ENCODE measurements at regions not wholly inside any gene's neighbourhood (a gene's known extent, or its start where the extent isn't known, plus 50 kb on each side); places are given as distances from the start of the nearest gene placed in this dataset.

DNA sequence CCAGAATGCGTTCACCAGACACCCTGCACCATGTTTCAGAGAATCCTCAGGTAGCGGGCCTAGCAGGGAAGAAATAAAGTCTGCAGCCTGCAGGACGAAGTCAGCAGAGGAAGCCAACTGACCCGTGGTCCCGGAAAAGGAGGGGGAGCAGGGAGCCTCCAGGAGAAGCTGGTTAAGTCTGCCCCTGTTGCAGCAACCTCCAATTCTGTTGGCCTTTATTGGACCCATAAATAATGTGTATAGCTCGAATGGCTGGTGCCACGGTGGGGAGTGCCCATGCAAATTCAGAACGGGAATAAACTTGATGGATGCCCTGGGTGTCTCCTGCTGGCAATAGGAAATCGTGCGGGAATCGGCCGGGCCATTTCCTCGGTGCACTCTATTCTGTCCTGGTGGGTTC is 254.1 kb downstream of the AJAP1 start:
- no peak for DNase-seq (ENCODE audit: low spot score in 2 of 2)
- intact Hi-C loops (cut with DNase I; ENCODE audit: low total_unique reads), result no loop called here
- TF ChIP-seq, protein P1, sequence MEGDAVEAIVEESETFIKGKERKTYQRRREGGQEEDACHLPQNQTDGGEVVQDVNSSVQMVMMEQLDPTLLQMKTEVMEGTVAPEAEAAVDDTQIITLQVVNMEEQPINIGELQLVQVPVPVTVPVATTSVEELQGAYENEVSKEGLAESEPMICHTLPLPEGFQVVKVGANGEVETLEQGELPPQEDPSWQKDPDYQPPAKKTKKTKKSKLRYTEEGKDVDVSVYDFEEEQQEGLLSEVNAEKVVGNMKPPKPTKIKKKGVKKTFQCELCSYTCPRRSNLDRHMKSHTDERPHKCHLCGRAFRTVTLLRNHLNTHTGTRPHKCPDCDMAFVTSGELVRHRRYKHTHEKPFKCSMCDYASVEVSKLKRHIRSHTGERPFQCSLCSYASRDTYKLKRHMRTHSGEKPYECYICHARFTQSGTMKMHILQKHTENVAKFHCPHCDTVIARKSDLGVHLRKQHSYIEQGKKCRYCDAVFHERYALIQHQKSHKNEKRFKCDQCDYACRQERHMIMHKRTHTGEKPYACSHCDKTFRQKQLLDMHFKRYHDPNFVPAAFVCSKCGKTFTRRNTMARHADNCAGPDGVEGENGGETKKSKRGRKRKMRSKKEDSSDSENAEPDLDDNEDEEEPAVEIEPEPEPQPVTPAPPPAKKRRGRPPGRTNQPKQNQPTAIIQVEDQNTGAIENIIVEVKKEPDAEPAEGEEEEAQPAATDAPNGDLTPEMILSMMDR (IDR thresholded peaks at IDR 0.05), result no peak
- TF ChIP-seq POLR2A (IDR thresholded peaks at IDR 0.05), result no peak
- no peak overlapping the region for H3K4me3 ChIP-seq (ENCODE audit: low read depth, poor library complexity, severe bottlenecking)
- 73 to 74% methylated on average over 13 of the region's 13 CpGs for WGBS, 2 donors

DNA sequence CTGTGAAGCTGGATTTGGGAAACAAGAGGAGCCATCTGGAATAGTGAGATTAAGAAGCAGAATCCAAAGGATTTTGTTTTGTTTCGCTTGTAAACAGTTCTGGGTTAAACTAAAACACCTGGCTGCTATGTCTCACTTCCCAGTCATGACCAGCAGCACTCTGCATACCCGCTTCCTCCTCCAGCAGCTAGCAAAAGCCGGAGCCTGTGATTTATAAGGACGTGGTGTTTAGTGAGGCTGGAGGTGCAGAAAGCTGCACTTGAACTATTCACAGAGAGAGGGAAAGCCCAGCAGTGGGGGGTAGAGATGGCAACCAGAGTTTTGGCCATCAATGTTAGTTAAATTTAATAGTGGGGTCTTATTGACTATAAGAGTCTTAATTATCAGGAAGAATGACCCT is 240.2 kb downstream of the AJAP1 start:
- no peak for TF ChIP-seq POLR2A (IDR thresholded peaks at IDR 0.05)
- TF ChIP-seq, protein P1 (IDR thresholded peaks at IDR 0.05), result no peak
- intact Hi-C loops (cut with DNase I; ENCODE audit: low total_unique reads), result no loop called here
- no peak for DNase-seq (ENCODE audit: low spot score in 2 of 2)
- H3K4me3 ChIP-seq (ENCODE audit: low read depth, poor library complexity, severe bottlenecking), result no peak overlapping the region
- 26 to 42% methylated on average over 4 of the region's 4 CpGs for WGBS, 2 donors

- H3K4me3 ChIP-seq (ENCODE audit: low read depth, poor library complexity, severe bottlenecking), result no peak overlapping the region
- no peak for DNase-seq (ENCODE audit: low spot score in 2 of 2)
- TF ChIP-seq, protein P1 (IDR thresholded peaks at IDR 0.05), result no peak
- no peak for TF ChIP-seq POLR2A (IDR thresholded peaks at IDR 0.05)
- intact Hi-C loops (cut with DNase I; ENCODE audit: low total_unique reads), result no loop called here
- 65 to 67% methylated on average over 8 of the region's 8 CpGs for WGBS, 2 donors
These were observed 226.2 kb downstream of the AJAP1 start for GRCh38 chr1:4880626-4881025.

DNA sequence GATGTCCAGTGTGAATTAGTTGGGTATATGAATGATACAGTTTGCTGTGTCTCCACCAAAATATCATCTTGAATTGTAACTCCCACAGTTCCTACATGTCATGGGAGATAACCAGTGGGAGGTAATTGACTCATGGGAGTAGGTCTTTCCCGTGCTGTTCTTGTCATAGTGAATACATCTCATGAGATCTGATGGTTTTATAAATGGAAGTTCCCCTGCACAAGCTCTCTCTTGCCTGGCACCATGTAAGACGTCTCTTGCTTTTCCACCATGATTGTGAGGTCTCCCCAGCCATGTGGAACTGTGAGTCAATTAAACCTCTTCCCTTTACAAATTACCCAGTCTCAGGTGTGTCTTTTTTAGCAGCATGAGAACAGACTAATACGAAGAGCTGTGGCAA is 223.0 kb downstream of the AJAP1 start:
- no peak for TF ChIP-seq POLR2A (IDR thresholded peaks at IDR 0.05)
- TF ChIP-seq, protein P1 (IDR thresholded peaks at IDR 0.05), result no peak
- WGBS, 2 donors, result 85 to 86% methylated on average over 3 of the region's 3 CpGs
- H3K4me3 ChIP-seq (ENCODE audit: low read depth, poor library complexity, severe bottlenecking), result no peak overlapping the region
- intact Hi-C loops (cut with DNase I; ENCODE audit: low total_unique reads), result no loop called here
- DNase-seq (ENCODE audit: low spot score in 2 of 2), result no peak

DNA sequence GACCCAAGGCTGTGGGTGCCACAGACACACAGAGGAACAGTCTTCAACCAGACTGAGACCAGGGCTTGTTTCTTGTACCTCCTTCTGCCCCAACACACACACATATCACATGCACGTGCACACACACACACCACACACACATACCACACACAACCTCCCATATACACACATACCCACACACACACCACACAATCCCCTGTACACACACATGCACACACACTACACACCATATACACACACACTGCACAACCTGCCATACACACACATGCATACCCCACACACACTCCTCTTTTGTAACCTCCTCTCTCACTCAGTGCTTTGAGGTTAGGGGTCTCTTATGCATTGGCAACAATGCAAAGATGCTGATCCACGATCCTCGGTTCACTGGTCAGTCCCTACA is 217.0 kb downstream of the AJAP1 start:
- no peak overlapping the region for H3K4me3 ChIP-seq (ENCODE audit: low read depth, poor library complexity, severe bottlenecking)
- no peak for TF ChIP-seq POLR2A (IDR thresholded peaks at IDR 0.05)
- TF ChIP-seq, protein P1 (IDR thresholded peaks at IDR 0.05), result no peak
- intact Hi-C loops (cut with DNase I; ENCODE audit: low total_unique reads), result no loop called here
- WGBS, 2 donors, result 77% methylated on average over 3 of the region's 3 CpGs
- no peak for DNase-seq (ENCODE audit: low spot score in 2 of 2)

GRCh38 chr1:4868521-4868920 is 214.1 kb downstream of the AJAP1 start:
- no peak overlapping the region for H3K4me3 ChIP-seq (ENCODE audit: low read depth, poor library complexity, severe bottlenecking)

More at GRCh38 chr1:4868521-4868920, 214.1 kb downstream of the AJAP1 start:
- WGBS, 2 donors, result 41 to 43% methylated on average over 2 of the region's 2 CpGs
- intact Hi-C loops (cut with DNase I; ENCODE audit: low total_unique reads), result no loop called here
- TF ChIP-seq POLR2A (IDR thresholded peaks at IDR 0.05), result no peak
- TF ChIP-seq, protein P1 (IDR thresholded peaks at IDR 0.05), result no peak
- DNase-seq (ENCODE audit: low spot score in 2 of 2), result no peak

Measured in lower leg skin (tissue), 4 donors.